ENCODE measurements at regions not wholly inside any gene's neighbourhood (a gene's known extent, or its start where the extent isn't known, plus 50 kb on each side); places are given as distances from the start of the nearest gene placed in this dataset.

DNA sequence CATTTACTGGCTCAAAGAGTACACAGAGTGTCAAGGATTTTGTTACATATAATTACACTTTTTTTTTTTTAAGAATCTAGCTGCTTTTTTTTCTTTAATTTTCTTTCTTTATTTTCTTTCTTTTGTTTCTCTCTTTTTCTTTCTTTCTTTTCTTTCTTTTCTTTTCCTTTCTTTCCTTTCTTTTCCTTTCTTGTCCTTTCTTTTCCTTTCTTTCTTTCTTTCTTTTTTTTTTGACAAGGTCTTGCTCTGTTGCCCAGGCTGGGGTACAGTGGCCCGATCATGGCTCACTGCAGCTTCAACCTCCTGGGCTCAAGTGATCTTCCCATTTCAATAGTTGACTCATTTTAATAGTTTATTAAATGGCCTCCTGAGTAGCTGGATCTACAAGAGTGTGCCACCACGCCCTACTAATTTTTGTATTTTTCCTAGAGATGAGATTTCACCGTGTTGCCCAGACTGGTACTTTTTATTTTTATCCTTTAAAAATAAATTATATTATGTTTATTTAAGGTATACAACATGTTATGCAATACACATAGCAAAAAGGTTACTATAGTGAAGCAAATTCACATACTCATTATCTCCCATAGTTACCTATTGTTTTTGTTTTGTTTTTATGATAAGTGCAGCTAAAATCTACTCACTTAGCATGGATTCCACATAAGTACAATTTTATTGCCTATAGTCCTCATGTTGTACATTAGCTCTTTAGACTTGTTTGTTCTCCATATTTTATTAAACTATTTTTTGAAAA is 381.5 kb upstream of the KLF4 start:
- no peak overlapping the region for H3K4ac ChIP-seq (ENCODE audit: low read depth, low read length)
- DNase-seq, result no peak
- H3K4me1 ChIP-seq (ENCODE audit: insufficient read depth, low read length), result peaks cover 3% of the 10 kb centered on the region
- H3K27me3 ChIP-seq (ENCODE audit: insufficient read depth, low read length), result no peaks in the 10 kb centered on the region
- no peak overlapping the region for H3K18ac ChIP-seq (ENCODE audit: insufficient read length, low read depth, low read length)
- H3K9me3 ChIP-seq (ENCODE audit: control insufficient read depth, low read depth, low read length), result no peaks in the 10 kb centered on the region
- no peaks in the 10 kb centered on the region for H3K79me1 ChIP-seq (ENCODE audit: insufficient read depth, low read depth, low read length, poor library complexity, severe bottlenecking)
- H4K20me1 ChIP-seq (ENCODE audit: control insufficient read depth, insufficient read depth, insufficient read length), result no peaks in the 10 kb centered on the region
- H3K9ac ChIP-seq (ENCODE audit: extremely low read depth, insufficient read length, low read length), result no peak overlapping the region
- H3K4me2 ChIP-seq (ENCODE audit: insufficient read depth, insufficient read length, low read length), result no peak overlapping the region
- no peak overlapping the region for H3K4me3 Mint-ChIP-seq
- no peak overlapping the region for H2BK5ac ChIP-seq (ENCODE audit: insufficient read length, low read length)
- no peak overlapping the region; a peak in 1 of 7 replicates for H3K27ac Mint-ChIP-seq
- no peak overlapping the region for H2BK12ac ChIP-seq (ENCODE audit: insufficient read length, low read depth, low read length)
- no peak overlapping the region for H3K14ac ChIP-seq (ENCODE audit: insufficient read depth, low read length)
- TF ChIP-seq, protein P1, sequence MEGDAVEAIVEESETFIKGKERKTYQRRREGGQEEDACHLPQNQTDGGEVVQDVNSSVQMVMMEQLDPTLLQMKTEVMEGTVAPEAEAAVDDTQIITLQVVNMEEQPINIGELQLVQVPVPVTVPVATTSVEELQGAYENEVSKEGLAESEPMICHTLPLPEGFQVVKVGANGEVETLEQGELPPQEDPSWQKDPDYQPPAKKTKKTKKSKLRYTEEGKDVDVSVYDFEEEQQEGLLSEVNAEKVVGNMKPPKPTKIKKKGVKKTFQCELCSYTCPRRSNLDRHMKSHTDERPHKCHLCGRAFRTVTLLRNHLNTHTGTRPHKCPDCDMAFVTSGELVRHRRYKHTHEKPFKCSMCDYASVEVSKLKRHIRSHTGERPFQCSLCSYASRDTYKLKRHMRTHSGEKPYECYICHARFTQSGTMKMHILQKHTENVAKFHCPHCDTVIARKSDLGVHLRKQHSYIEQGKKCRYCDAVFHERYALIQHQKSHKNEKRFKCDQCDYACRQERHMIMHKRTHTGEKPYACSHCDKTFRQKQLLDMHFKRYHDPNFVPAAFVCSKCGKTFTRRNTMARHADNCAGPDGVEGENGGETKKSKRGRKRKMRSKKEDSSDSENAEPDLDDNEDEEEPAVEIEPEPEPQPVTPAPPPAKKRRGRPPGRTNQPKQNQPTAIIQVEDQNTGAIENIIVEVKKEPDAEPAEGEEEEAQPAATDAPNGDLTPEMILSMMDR (conservative IDR thresholded peaks at IDR 0.05), result no peak
- no peak overlapping the region for H3K56ac ChIP-seq (ENCODE audit: insufficient read length, low read depth, low read length)
- H3K27ac ChIP-seq (ENCODE audit: insufficient read length, low read depth, low read length), result no peak overlapping the region
- no peak overlapping the region for H4K91ac ChIP-seq (ENCODE audit: insufficient read length, low read depth, low read length)
- no peaks in the 10 kb centered on the region for H3K79me2 ChIP-seq (ENCODE audit: insufficient read depth, low read length)
- H3K36me3 Mint-ChIP-seq (ENCODE audit: insufficient read depth in 1 of 3, low read depth in 3 of 3), result no peaks in the 10 kb centered on the region
- no peak overlapping the region for H3T11ph ChIP-seq (ENCODE audit: low read length)
- H3K27me3 Mint-ChIP-seq (ENCODE audit: low read depth), result peaks cover 25% of the 10 kb centered on the region
- H3K4me1 Mint-ChIP-seq, result peaks cover 15 to 45% of the 10 kb centered on the region in 2 experiments
- no peak overlapping the region for H2BK15ac ChIP-seq (ENCODE audit: low read depth, low read length)
- H4K8ac ChIP-seq (replicated peaks; ENCODE audit: insufficient read length, low read depth, low read length), result no peak overlapping the region
- H3K23ac ChIP-seq (ENCODE audit: insufficient read length, low read depth, low read length), result no peak overlapping the region
- H3K9me3 Mint-ChIP-seq, result no peaks in the 10 kb centered on the region; a peak in 1 of 5 replicates
- no peaks in the 10 kb centered on the region for H3K23me2 ChIP-seq (ENCODE audit: insufficient read length, low read depth, low read length, poor library complexity, severe bottlenecking)
- no peak overlapping the region for H2BK20ac ChIP-seq (ENCODE audit: low read depth, low read length, poor library complexity, severe bottlenecking)
- H4K5ac ChIP-seq (ENCODE audit: insufficient read length, low read depth, low read length), result no peak overlapping the region
- WGBS (ENCODE audit: extremely low coverage, insufficient read length, low lambda C conversion rate), result no CpG with 5 or more reads among the region's 3 CpGs
- no peak overlapping the region for H2AK5ac ChIP-seq (ENCODE audit: insufficient read length, low read length)
- no peak overlapping the region for H2AFZ ChIP-seq (ENCODE audit: low read length)
- no peak overlapping the region for H2BK120ac ChIP-seq (ENCODE audit: low read depth, low read length, poor library complexity, severe bottlenecking)
